NOMO-1 treated with DMSO at 0.1 percent for 48 hours (cell line): ENCODE measurements at regions not wholly inside any gene's neighbourhood (a gene's known extent, or its start where the extent isn't known, plus 50 kb on each side); places are given as distances from the start of the nearest gene placed in this dataset.
"Not testable (repeated sequence)": the region's sequence is repeated elsewhere in the genome, so short reads cannot be mapped to it uniquely, and the experiment has no call there.

ENCODE experiments used
- DNase-seq: peaks from one replicate; lab custom pipeline; 2025; ENCODE audit not compliant: unreplicated experiment; lab: John Stamatoyannopoulos, UW

DNA sequence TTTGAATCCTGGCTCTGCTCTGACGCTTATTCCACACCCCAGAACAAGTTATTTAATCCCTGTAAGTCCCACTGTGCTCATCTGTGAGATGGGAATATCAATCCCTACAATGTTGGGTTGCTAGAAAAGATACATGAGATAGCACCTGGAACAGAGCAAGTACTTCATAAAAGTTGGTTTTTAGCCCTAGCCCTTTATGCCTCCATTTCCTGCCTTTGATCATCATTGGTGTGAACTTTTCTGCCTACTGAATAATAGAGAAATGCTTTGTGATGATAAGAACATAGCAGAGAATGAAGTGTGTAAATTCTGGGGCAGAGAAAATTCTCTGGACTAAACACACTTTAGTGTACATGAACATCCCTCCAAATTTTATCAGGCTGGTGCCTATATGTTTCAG is 90.3 kb upstream of the RANBP6 start:
- no peak for DNase-seq

DNA sequence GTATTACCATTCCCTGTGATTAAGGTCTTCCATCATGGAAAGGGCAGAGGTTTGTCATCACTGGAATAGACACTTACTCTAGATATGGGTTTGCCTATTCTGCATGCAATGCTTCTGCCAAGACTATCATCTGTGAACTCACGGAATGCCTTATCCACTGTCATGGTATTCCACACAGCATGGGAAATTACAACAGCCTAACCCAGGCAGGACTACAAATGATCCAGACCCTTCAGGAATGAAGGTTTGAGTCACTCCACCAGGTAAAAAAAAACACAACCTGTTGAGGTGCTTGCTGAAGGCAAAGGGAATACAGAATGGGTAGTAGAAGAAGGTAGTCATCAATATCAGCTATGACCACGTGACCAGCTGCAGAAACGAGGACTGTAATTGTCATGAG is 89.0 kb upstream of the RANBP6 start:
- not testable (repeated sequence) for DNase-seq

DNA sequence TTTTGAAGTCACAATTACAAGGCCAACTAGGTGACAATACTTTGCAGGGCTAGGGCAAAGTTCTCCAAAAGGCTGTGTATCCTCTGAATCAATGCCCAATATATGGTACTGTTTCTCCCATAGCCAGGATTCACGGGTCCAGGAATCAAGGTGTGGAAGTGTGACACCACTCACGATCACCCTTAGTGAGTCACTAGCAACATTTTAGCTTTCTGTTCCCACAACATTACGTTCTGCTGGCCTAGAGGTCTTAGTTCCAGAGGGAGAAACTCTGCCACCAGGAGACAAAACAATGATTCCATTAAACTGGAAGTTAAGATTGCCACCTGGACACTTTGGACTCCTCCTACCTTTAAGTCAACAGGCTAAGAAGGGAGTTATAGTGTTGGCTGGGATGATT is 88.5 kb upstream of the RANBP6 start:
- DNase-seq: not testable (repeated sequence)

DNA sequence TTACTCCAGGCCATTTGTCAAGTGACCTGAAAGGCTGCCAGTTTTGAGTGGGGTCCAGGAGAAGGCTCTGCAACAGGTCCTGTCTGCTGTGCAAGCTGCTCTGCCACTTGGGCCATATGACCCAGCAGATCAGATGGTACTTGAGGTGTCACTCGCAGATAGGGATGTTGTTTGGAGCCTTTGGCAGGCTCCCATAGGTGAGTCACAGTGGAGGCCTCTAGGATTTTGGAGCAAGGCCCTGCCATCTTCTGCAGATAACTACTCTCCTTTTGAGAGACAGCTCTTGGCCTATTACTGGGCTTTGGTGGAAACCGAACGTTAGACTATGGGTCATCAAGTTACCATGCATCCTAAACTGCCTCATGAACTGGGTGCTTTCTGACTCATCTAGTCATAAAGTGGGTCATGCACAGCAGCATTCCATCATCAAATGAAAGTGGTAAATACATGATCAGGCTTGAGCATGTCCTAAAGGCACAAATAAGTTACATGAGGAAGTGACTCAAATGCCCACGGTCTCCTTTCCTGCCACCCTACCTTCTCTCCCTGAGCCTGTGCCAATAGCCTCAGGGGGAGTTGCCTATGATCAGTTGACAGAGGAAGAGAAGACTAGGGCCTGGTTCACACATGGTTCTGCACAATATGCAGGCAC is 87.0 kb upstream of the RANBP6 start:
- DNase-seq: not testable (repeated sequence)

DNA sequence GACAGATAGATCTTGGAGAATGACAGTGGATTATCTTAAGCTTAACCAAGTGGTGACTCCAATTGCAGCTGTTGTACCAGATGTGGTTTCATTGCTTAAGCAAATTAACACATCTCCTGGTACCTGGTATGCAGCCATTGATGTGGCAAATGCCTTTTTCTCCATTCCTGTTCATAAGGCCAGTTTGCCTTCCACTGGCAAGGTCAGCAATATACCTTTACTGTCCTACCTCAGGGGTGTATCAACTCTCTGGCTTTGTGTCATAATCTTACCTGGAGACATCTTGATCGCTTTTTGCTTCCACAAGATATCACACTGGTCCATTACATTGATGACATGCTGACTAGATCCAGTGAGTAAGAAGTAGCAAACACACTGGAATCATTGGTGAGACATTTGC is 86.3 kb upstream of the RANBP6 start:
- not testable (repeated sequence) for DNase-seq

DNA sequence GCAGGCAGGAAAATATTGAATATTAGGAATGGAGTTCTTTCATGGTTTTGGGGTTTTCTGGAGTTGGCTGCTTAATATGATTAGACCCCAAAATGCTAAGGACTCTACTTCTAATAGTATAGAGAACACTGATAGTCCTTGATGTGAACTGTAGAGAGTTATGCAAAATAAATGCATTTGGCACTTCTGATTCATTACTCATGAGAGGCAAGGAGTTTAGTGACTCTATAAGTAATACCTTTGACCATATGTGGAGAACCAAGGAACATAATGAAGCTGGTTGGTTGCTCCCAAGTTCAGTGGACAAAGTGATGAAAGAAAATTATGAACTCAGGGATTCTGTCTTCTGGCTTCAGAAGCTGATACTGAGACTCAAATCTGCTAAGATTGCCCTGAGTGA is 83.9 kb upstream of the RANBP6 start:
- not testable (repeated sequence) for DNase-seq

DNA sequence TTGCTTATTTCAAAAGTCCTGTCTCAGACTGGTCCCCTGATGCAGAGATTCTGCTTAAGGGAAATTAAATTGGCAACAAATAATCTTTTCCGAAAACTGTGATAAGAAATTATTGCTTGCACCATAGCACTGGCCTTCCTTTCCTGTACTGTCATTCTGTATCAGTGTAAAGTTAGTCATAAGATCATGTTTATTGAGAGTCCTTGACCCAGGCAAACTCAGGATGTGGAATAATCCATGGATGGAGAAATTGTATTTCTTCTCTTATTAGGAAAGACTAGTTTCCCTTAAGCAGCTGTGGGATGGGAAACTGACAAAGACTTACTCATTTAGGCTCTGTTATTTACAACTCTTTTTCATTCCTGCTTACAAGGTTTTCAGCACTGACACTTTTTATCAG is 83.0 kb upstream of the RANBP6 start:
- no peak for DNase-seq

DNA sequence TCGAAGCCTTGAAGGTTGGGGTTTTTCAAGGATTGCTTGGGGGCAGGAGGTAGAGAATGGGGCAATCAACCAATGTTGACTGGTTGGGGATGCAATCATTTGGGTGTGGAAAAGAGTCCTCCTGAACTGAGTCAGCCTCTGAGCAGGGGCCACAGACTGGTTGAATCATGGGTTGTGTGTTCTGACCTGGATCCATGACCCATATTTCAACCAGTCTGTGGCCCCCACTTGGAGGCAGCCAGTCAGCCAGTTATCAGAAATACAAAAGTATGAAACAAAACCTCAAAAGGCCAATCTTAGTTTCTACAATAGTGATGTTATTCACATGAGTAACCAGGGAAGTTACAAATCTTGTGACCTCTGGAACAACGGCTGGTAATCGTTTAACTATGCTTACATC is 81.4 kb upstream of the RANBP6 start:
- no peak for DNase-seq

DNA sequence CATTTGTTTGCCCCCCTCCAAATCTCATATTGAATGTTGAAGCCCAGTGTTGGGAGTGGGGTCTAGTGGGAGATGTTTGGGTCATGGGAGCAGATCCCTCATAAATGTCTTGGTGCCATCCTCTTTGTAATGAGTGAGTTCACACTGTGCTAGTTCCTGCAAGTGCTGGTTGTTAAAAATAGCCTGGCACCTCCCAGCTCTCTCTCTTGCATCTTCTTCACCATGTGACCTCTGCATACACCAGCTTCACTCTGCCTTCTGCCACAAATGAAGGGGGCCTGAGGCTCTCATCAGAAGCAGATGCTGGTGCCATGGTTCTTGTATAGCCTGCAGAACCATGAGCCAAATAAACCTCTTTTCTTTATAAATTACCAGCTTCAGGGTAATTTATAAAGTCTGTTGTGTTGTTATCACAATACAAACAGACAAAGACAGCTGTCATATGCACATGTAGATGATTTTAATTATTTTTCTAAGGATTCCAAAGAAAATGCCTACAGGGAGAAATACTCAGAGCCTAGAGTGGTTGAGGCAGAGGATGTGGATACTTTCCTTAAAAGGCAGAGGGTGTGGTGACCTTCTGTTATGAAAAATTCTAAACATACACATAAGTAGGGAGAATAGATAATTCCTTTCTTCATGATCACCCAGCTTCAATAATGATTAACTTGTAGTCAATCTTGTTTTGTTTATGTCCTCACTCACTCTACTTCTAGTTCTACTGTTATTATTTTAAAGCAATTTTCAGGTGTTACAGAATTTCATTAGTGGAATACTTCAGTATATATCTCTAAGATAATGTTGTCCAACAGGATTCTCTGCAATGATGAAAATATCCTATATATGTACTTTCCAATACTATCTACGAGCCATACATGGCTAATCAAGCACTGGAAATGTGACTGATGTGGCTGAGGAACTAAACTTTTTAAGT is 75.1 kb upstream of the RANBP6 start:
- no peak for DNase-seq

DNA sequence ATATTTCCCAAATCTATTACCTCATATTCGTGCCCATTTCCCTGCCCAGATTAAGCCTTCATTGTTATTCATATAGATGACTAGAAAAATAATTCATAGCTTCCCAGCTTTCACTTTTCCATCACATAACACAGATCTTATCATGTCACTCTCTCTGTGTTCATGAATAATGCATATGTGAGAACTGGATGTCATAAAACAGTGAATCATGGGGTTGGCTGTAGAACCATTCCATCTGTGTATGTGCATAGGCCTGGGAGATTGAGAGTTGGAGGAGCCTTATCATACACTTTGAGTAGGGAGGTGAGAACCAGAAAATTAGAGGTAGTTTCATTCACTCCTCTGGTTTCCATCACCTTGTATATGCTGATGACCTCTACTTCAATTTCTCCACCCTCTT is 73.9 kb upstream of the RANBP6 start:
- DNase-seq: no peak

DNA sequence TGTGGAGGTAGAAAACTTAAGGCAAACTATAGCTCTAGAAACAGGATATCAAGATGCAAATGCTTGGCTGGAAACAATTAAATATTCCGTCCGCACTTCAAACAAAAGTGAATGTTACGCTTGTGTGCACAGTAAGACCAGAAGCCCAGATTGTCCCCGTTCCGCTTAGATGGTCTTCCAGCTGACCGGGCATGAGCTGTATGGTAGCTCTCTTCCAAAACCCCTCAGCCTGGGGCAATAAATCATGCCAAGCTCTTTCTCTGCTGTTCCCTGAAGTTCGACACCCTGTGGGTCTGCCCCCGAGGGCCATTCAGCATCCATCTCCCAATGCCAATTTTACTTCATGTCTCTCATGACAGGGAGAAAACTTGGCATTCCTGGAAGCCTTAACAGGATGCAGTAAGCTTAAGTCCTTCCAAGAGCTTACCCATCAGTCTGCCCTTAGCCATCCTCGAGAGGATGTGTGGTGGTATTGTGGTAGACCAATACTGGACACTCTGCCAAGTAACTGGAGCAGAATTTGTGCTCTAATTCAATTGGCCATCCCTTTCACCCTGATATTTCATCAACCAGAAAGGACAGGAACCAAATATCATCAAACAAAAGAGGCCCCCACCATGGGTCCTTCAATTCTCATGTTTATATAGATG is 70.7 kb upstream of the RANBP6 start:
- no peak for DNase-seq

DNA sequence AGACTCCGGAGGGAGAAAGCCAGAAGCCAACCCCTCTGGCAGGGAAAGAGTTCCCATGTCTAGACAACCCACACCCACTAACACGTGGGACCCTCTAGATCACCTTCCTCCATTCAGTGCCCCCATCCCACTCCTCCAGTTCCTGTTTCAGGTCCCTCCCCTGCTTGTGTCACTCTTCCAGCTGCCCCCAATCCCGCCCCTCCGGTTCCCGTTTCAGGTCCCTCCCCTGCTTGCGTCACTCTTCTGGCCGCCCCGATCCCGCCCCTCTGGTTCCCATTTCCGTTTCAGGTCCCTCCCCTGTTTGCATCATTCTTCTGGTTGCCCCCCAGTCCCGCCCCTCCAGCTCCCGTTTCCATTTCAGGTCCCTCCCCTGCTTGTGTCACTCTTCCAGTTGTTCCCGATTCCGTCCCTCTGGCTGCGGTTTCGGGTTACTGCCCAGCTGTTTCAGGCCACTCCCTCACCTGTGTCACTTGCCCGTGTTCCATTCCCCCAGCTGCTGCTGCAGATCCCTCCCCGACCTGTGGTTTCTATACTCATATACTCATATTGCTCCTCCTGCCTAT is 64.8 kb upstream of the RANBP6 start:
- DNase-seq: peak; percentile 62

DNA sequence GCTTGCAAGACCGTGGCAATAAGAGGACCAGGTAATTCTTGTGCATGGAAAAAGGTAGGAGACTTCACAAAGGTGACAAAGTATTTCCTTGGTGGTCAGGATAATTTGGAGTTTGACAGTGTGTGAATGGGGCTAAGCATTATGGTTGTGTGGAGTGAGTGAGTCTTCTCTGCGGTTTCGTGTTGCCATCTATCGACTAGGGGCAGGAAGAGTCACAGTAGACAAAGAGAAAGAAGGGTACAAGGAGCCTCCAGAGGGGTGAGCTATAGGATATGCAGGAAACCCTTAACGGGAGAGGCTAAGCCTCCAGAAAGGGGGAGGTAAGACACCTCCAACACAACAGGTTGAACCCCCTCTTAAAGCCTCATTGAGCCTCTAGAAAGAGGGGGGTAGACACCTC is 64.0 kb upstream of the RANBP6 start:
- no peak for DNase-seq

DNA sequence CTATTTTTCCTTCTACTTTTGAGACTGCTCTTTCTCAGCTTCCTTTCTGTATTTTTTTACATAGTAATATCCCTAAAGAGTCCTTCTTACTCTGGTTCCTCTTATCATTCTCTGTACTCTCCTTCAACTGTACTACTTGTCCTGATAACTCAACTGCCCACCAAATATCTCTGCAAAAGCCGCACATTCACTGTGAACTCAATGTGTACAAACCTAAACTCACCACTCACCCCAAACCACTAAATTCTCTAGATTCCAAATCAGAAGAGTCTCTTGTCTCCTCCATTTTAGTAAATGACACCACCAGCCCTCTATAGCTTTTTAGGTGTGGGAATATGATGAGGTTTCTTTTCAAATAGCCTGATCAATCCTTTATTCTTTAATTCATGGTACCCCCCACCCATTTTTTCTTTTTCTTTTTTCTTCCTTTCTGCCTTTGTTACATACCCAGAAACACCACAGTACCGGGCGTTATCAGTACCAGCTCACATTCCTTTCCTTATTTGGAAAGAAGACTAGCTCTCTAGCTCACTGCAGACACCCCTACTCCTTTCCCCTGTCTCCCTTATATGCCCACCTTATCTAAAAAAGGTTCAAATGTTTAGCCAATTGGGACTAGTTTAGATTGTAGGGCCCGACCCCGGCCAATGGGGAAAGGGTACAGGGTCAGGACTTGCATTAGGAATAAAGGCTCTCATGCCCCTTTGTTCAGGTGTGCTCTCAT is 63.1 kb upstream of the RANBP6 start:
- DNase-seq: no peak

DNA sequence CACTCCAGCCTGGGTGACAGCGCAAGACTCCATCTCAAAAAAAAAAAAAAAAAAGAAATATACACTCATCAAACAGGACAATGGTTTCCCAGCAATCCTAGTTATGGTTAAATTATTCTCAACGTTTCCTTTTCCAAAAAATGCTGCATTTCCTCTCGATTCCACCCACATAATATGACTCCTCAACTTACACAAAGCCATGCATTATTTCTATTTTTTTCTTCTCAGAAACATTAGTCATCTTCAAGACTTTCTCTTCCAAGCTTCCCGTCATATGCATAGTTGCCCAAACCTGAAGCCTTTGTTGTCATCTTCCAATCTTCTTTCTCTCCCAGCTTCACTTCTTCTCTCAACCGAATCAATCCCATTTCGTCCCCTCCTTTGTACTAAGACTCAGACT is 61.4 kb upstream of the RANBP6 start:
- DNase-seq: no peak

DNA sequence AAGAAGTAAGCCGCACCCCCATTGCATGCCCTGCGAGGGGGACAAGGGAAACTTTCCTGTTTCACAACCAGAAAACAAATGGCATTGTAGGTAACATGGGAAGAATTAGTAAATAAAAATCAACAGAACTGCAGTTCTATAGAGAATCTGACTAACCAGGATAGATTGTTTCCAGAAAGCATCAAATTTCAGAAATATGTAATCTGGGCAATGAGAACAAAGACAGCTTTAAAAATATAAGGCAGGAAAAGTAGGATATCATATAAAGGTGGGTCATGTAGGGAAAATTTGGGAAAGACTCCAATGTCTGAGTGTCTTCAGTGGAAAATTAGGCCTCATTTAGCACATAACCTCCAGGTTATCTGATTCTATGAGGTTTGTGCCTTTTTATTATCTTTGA is 58.3 kb upstream of the RANBP6 start:
- no peak for DNase-seq

DNA sequence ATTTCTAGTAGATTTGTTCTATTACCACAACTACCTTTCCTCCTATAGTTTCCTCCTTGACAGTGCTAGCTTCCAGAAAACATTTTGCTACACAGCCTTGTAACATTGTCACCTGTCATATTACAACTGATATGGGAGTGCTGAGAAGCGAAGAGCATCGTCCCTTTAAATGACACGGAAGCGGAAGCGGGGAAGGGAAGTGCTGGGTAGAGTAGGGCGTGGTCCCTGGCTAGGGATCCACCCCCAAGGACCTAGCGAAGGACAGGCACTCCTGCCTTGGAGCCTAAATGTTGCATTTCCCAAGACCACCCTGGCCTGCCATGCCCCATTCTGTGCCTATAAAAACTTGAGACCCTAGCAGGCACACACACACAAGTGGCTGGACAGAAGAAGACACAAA is 57.4 kb upstream of the RANBP6 start:
- DNase-seq: no peak

DNA sequence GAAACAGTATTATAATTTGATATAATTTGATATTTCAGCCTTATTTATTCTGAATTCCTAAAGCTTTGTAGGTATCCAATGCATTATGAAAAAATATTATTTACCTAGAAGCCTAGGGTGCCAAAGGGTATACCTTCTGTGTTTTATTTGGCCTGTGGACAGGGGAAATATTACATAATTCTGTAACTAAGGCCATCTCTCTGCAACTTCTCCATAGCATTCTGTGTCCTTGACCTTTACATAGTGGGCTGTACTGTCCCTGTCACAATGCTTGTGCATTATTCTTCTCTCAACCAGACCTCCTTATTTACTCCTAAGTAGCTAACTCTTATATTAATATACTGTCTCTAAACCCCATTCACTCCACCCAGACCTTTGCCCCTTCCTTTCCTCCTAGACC is 57.0 kb upstream of the RANBP6 start:
- DNase-seq: no peak

DNA sequence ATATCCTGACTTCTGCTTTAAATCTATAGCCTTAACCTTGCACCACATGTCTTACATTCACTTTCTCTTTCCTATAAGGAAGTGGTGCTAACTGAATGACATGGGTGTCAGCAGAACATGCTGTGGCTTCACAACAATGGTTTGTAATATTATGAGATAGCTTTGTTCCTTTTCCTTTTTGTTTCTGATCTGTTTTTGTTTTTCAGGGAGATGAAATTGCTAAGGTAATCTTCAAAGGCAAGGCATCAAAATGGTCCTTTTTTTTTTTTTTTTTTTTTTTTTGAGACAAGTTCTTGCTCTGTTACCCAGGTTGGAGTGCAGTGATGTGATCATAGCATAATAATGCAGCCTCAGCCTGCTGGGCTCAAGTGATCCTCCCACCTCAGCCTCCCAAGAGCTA is 53.6 kb upstream of the RANBP6 start:
- DNase-seq: peak; percentile 66

DNA sequence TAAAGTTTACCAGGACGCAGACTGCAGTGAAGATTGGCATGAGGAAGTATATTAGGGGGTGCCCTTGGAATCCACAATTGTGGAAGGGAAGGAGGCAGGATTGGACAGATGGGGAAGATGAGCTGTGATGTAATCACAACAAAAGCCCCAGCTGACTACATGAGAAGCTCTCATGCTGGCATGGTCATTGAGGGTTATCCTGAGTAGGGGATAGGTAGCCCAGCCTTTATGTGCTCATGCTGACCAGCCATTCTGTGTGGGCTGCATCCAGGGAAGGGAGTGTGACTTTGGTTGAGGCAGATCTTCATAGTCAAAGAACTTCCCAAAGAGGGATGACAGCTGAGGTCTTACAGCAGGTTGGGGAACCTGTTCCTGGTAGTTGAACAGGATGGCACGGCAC is 52.0 kb upstream of the RANBP6 start:
- no peak for DNase-seq
